OCI-LY3 (cell line): ENCODE measurements at regions not wholly inside any gene's neighbourhood (a gene's known extent, or its start where the extent isn't known, plus 50 kb on each side); places are given as distances from the start of the nearest gene placed in this dataset.

Experiments
- H2AFZ ChIP-seq: fragments of 200-600, 300-600 bp; shearing (Covaris generic); 2 replicates; pipeline ENCODE4 v1.6.0; 2014; ENCODE audit warnings: antibody characterized with exemption, low read depth, low read length
- H3K27ac ChIP-seq: fragments of 200-600, 300-600 bp; sonication (generic); 2 replicates; pipeline ENCODE4 v1.5.1; 2014; ENCODE audit warnings: mild to moderate bottlenecking, low read length, moderate library complexity, mixed read lengths
- H3K27me3 ChIP-seq: fragments of 200-600, 300-600 bp; sonication (generic); 2 replicates; pipeline ENCODE4 v1.6.1; 2014; ENCODE audit warnings: low read depth, low read length, mixed read lengths
- H3K36me3 ChIP-seq: fragments of 200-600, 300-600 bp; sonication (generic); replicated peaks from 2 replicates; pipeline ENCODE3; 2014; ENCODE audit warnings: low read depth, low read length, mixed read lengths
- H3K4me1 ChIP-seq: fragments of 300-600, 200-600 bp; sonication (generic); 2 replicates; pipeline ENCODE4 v1.6.1; 2014; ENCODE audit warnings: low read length, mixed read lengths
- H3K4me2 ChIP-seq: fragments of 200-600, 300-600 bp; sonication (generic); 2 replicates; pipeline ENCODE4 v1.6.1; 2014; ENCODE audit warnings: low read length, mixed read lengths
- H3K4me3 ChIP-seq: fragments of 300-600, 200-600 bp; sonication (generic); 2 replicates; pipeline ENCODE4 v1.5.1; 2014; ENCODE audit warnings: antibody characterized with exemption, mild to moderate bottlenecking, low read length, moderate library complexity
- H3K79me2 ChIP-seq: fragments of 300-600, 200-600 bp; shearing (Covaris generic); 2 replicates; pipeline ENCODE4 v1.6.1; 2014; ENCODE audit warnings: mild to moderate bottlenecking, low read length, mixed read lengths
- H3K9ac ChIP-seq: fragments of 300-600, 200-600 bp; shearing (Covaris generic); 2 replicates; pipeline ENCODE4 v1.6.0; 2014; ENCODE audit warnings: mild to moderate bottlenecking, low read length, moderate library complexity
- H3K9me3 ChIP-seq: fragments of 200-600, 300-600 bp; shearing (Covaris generic); 2 replicates; pipeline ENCODE4 v1.6.1; 2014; ENCODE audit warnings: low read length, mixed read lengths; ENCODE audit not compliant: insufficient read depth
- H4K20me1 ChIP-seq: fragments of 200-600, 300-600 bp; sonication (generic); 2 replicates; pipeline ENCODE4 v1.6.1; 2016; ENCODE audit warnings: low read length, mixed read lengths; ENCODE audit not compliant: insufficient read depth
- CTCF ChIP-seq: fragments of 200-600, 300-600 bp; sonication (generic); IDR thresholded peaks from 2 replicates; pipeline ENCODE4 v1.5.1; 2014; ENCODE audit warnings: antibody characterized with exemption, low read length, low read depth
- EZH2phosphoT487 ChIP-seq: fragments of 200-600 bp; shearing (Covaris generic); IDR thresholded peaks from 2 replicates; pipeline ENCODE4 v1.6.1; 2018; ENCODE audit warnings: antibody characterized with exemption, mixed run types, low read depth

GRCh38 chr2:188785490-188785889 is 188.7 kb upstream of the COL3A1 start:
- Histone ChIP-seq H3K4me2 (no peak overlapping the region), H2AFZ (no peak overlapping the region), H3K79me2 (no peaks in the 10 kb centered on the region), H3K27ac (no peak overlapping the region), H3K36me3 (no peaks in the 10 kb centered on the region), H3K4me3 (no peak overlapping the region), H3K4me1 (no peaks in the 10 kb centered on the region), H3K9ac (no peak overlapping the region), H3K27me3 (no peaks in the 10 kb centered on the region), H3K9me3 (no peaks in the 10 kb centered on the region), H4K20me1 (no peaks in the 10 kb centered on the region)
- no peak for TF ChIP-seq EZH2phosphoT487
- TF ChIP-seq CTCF = no peak

GRCh38 chr2:188786368-188786841 is 187.8 kb upstream of the COL3A1 start:
- TF ChIP-seq EZH2phosphoT487 (no peak), CTCF (no peak)
- no peak overlapping the region for H3K4me3 ChIP-seq
- no peaks in the 10 kb centered on the region for H3K27me3 ChIP-seq
- no peaks in the 10 kb centered on the region for H4K20me1 ChIP-seq
- H3K79me2 ChIP-seq = no peaks in the 10 kb centered on the region
- H3K27ac ChIP-seq = no peak overlapping the region
- H3K9me3 ChIP-seq = no peaks in the 10 kb centered on the region
- H3K4me1 ChIP-seq = no peaks in the 10 kb centered on the region
- no peaks in the 10 kb centered on the region for H3K36me3 ChIP-seq
- H3K9ac ChIP-seq = no peak overlapping the region
- no peak overlapping the region for H2AFZ ChIP-seq
- H3K4me2 ChIP-seq = no peak overlapping the region

GRCh38 chr2:188787021-188787657 is 187.0 kb upstream of the COL3A1 start:
- no peaks in the 10 kb centered on the region for H3K27me3 ChIP-seq
- no peak for TF ChIP-seq EZH2phosphoT487
- TF ChIP-seq CTCF = no peak
- H3K27ac ChIP-seq = no peak overlapping the region
- H3K9me3 ChIP-seq = no peaks in the 10 kb centered on the region
- H4K20me1 ChIP-seq = no peaks in the 10 kb centered on the region
- no peak overlapping the region for H3K9ac ChIP-seq
- no peak overlapping the region for H3K4me3 ChIP-seq
- no peak overlapping the region for H2AFZ ChIP-seq
- H3K4me2 ChIP-seq = no peak overlapping the region
- H3K79me2 ChIP-seq = no peaks in the 10 kb centered on the region
- no peaks in the 10 kb centered on the region for H3K4me1 ChIP-seq
- H3K36me3 ChIP-seq = no peaks in the 10 kb centered on the region

GRCh38 chr2:188787658-188788240 is 186.4 kb upstream of the COL3A1 start:
- Histone ChIP-seq H3K36me3 (no peaks in the 10 kb centered on the region), H3K4me3 (no peak overlapping the region)
- TF ChIP-seq CTCF = no peak
- TF ChIP-seq EZH2phosphoT487 = no peak

More at GRCh38 chr2:188787658-188788240, 186.4 kb upstream of the COL3A1 start:
- Histone ChIP-seq H2AFZ (no peak overlapping the region), H3K9ac (no peak overlapping the region), H3K79me2 (no peaks in the 10 kb centered on the region), H3K9me3 (no peaks in the 10 kb centered on the region), H3K27me3 (no peaks in the 10 kb centered on the region), H4K20me1 (no peaks in the 10 kb centered on the region), H3K4me2 (no peak overlapping the region), H3K4me1 (no peaks in the 10 kb centered on the region), H3K27ac (no peak overlapping the region)
